ENCODE measurements at regions not wholly inside any gene's neighbourhood (a gene's known extent, or its start where the extent isn't known, plus 50 kb on each side); places are given as distances from the start of the nearest gene placed in this dataset.
"Not testable (repeated sequence)": the region's sequence is repeated elsewhere in the genome, so short reads cannot be mapped to it uniquely, and the experiment has no call there.

- no peak for DNase-seq
These were observed 240.6 kb downstream of the RBM19 start for GRCh38 chr12:113725557-113725876.

- DNase-seq = no peak
These were observed 241.2 kb downstream of the RBM19 start for GRCh38 chr12:113724794-113725556.

- no peak for DNase-seq
These were observed 242.5 kb downstream of the RBM19 start for GRCh38 chr12:113723631-113724030.

- no peak for DNase-seq
These were observed 243.4 kb downstream of the RBM19 start for GRCh38 chr12:113722747-113723146.

- DNase-seq = no peak
These were observed 245.5 kb downstream of the RBM19 start for GRCh38 chr12:113720629-113721028.

DNA sequence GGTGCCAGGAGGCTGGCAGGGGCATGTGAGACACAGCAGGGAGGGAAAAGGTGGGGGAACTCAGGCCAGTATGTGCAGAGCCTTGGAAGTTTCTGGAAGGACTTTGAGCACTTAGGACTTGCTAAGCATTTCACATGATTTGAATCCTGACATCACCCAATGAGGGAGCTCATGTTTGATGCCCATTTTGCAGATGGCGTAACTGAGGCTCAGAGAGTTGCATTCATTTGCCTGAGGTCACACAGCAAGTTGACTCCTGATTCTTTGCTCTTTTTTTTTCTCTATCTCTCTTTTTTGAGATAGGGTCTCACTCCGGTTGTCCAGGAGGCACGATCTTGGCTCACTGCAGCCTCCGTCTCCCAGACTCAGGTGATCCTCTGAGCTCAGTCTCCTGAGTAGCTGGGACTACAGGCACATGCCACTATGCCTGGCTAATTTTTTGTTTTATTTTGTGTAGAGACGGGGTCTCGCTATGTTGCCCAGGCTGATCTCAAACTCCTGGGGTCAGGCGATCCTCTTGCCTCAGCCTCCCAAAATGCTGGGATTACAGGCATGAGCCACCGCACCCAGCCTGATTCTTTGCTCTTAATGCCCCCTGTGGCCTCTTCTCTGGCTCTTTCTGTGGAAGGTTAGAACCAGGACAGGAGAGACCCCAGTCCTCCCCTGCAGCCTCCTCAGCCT is 246.1 kb downstream of the RBM19 start:
- no peak for DNase-seq

DNA sequence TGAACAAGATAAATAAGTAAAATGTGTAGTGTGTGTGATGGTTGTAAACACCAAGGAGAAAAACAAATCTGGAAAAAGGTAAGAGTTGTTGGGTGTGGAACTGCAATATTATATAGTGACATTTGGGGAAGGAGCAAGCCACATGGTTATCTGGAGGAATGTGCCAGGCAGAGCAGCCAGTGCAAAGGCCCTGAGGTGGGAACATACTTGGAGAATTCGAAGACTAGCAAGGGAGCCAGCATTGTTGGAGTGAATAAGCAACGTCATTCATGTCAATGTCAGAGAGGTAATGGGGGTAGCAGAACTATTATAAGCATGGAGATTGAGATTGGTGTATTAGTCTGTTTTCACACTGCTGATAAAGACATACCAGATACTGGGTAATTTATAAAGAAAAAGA is 241.5 kb upstream of the LHX5 start:
- DNase-seq = no peak

GRCh38 chr12:113712481-113712880 is 240.8 kb upstream of the LHX5 start:
- DNase-seq = no peak

- DNase-seq = no peak
These were observed 238.5 kb upstream of the LHX5 start for GRCh38 chr12:113710216-113710615.

- DNase-seq = no peak
These were observed 237.8 kb upstream of the LHX5 start for GRCh38 chr12:113709456-113709855.

DNA sequence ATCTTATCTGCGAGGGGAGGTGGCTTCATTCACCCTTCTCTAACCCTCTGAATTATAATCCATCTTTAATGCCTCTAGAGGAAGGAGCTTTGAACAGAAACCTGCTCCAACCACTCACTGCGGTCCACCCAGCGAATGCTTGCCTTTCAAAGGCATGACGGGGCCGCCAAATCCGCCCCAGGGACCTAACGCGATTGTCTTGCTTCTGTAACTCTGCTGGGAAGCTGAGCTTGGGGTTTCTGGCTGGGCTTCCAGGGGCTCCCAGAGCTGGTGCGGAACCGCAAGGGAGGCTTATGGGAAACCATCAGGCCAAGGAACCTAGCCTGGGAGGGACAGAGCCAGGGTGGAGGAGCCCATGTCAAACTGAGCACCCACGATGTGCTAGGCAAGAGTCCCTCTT is 231.2 kb upstream of the LHX5 start:
- DNase-seq = no peak

- DNase-seq = no peak
These were observed 230.6 kb upstream of the LHX5 start for GRCh38 chr12:113702276-113702675.

DNA sequence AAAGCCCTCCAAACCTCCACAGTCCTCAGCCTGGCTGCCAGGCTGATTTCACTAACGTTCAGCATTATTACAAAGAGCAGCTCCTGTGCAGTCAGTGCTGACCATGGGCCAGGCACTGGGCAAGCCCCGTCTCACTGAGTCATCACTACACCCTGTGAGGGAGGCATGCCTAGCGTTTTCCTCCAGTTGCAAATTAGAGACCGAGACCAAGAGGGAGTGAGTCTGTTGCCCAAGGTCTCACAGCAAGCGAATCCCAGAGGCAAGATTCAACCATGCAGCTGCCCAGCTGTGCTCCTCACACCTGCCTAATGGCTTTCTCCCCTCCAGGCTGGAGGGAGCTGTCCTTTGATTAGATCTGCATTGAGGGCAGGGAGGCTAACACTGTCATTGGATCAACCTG is 229.3 kb upstream of the LHX5 start:
- no peak for DNase-seq

GRCh38 chr12:113699984-113700383 is 228.3 kb upstream of the LHX5 start:
- DNase-seq = not testable (repeated sequence)

GRCh38 chr12:113698510-113698858 is 226.8 kb upstream of the LHX5 start:
- no peak for DNase-seq

DNA sequence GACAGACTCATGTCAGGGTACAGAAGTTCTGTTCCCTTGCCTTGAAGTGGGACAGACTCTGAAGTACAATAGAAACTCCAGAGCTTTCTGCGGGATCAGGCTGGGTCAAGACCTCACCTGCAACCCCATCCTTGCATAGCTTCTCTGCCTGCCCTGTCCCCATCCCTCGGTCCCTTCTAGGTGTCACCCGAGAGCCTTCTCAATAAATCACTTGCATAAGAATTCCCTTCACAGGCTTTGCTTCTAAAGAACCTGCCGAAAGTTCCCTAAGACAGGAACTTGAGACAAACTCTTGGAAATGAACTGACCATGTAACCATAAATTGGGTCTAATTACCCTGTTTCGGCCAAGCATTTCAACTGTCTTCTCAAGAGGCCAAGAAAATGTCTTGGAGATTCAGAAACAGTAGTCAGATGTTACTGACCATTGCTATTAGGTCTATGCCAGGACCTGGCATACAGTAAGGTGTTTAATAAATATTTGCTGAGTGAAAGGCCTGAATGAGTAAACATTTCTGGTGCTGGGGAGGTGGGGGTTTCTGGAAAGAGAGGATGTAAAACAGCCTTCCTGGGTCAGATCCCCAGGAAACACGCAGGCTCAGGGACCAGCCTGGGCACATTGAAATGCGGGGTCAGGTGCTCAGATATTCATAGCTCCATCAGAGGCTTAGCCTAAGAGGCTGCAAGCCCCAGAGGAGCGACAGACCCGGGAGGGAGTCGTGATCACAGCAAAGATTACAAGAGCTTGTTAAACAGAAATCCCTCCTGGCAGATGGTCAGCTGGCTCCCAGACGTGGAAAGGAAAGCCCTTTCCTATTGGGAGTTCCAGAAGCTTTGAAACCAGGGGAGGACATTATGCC is 226.2 kb upstream of the LHX5 start:
- peak; percentile 23 for DNase-seq

DNA sequence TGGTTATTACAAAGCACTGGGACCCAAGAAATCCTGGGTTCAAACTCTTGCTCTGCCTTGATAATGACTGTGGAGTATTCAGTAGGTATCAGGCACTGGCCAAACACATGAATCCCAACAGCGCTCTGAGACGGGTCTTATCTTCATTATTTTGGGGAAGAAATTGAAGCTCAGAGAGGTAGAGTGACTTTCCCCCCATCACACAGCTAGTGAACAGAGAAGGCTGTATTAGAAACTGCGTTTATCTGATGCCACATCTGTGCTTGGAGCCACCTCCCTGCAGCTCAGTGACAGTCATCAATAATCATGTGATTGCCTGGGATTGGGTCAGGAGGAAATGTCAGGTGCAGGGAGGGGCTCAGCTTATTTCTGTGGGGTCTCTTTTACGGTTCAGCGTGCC is 225.4 kb upstream of the LHX5 start:
- no peak for DNase-seq

DNA sequence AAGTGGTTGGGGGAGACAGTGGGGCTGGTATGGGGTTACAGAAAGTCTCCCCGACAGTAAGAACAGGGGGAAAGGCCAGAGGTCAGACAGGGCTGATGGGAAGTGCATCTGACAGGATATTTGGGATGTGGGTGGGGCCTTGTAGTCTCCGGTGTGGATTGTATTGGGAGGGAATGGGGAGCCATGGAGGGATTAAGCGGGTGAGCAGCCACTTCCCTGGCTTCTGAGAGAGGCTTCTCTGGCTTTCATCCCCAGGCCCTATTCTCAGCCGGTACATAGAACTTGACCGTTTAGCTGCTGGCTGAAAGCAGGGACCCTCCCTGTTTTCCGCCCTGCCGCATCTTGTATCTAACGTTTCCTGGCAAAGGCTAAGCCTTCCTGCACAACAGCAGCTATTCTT is 222.0 kb upstream of the LHX5 start:
- no peak for DNase-seq

- DNase-seq = no peak
These were observed 217.5 kb upstream of the LHX5 start for GRCh38 chr12:113689047-113689610.

- DNase-seq = no peak
These were observed 216.6 kb upstream of the LHX5 start for GRCh38 chr12:113688313-113688712.

DNA sequence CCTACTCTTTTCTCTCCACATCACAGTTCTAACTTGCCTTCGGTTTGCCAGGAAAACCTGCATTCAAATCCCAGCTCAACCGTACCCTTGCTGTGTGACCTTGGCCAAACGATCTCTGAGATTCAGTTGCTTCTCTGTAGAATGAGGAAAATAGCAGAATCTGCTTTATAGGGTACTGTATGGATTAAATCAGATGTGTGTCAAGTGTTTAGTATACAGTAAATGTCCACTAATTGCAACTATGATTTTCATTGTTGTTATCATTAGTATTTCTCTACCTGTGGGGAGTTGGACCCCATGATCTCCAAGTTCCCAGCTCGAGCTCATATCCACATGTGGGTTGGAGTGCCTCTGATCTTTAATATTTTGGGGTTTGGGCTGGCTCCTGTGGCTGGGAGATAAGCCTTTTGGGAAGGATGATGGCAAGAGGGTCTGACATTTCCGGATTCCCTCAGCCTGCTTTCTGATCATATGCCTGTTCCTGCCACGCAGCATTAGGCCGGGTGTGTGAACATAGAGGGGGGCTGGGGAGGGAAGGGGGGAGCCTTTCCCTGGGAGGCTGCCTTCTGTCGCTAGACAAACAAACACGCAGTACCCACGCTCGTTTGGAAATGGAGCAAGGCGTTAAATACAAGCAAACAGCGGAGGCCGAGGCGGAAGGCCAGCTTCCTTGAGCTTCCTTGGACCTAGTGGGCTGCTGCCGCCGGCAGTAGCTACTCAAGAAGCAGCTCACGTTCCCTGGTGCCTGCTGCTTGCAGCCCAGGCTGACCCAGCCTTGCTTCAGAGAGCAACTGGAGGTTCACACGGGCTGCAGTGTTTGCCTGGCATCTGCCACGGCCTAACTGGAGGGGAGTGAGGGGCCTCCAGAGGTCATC is 213.5 kb upstream of the LHX5 start:
- DNase-seq = no peak

- peak; percentile 11 for DNase-seq
These were observed 212.6 kb upstream of the LHX5 start for GRCh38 chr12:113684053-113684907.

Measured in NCI-H510A (cell line).